Bone marrow (tissue), 2 donors: ENCODE measurements at regions not wholly inside any gene's neighbourhood (a gene's known extent, or its start where the extent isn't known, plus 50 kb on each side); places are given as distances from the start of the nearest gene placed in this dataset.
"Not testable (repeated sequence)": the region's sequence is repeated elsewhere in the genome, so short reads cannot be mapped to it uniquely, and the experiment has no call there.

Experiments
- DNase-seq, 2 donors: peaks; one replicate each; lab custom pipeline; 2025; lab: John Stamatoyannopoulos, UW

DNA sequence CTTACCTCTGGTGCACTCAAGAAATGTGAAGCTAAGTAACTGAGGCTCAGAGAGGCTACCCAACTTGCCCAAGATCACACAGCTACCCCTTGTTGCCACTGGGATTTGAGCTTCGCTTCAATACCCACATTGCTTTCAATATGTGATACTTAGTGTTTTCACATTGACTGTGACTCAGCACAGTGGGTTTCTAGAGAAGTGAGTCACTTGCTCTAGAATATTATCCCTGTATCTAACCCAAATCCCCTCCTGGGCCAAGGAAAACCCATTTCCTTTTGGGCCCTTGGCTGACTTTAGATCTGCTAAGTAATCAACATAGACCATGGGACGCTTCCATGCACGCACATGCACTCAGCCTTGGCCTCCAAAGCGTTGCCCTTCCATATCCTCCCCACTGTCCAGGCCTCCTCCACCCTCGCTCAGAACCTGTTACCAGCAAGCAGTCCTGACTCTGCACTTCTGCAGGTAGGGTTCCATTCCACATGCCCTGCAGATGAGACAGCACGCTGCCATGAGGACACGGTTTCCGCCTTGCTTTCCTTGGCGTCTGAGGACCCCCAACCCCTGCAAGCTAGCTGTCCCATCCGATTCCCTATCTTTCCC, 87.7 kb upstream of the CHST15 start:
- DNase-seq, result no peak

- no peak for DNase-seq
Measured at GRCh38 chr10:124180044-124180745, 86.8 kb upstream of the CHST15 start.

DNA sequence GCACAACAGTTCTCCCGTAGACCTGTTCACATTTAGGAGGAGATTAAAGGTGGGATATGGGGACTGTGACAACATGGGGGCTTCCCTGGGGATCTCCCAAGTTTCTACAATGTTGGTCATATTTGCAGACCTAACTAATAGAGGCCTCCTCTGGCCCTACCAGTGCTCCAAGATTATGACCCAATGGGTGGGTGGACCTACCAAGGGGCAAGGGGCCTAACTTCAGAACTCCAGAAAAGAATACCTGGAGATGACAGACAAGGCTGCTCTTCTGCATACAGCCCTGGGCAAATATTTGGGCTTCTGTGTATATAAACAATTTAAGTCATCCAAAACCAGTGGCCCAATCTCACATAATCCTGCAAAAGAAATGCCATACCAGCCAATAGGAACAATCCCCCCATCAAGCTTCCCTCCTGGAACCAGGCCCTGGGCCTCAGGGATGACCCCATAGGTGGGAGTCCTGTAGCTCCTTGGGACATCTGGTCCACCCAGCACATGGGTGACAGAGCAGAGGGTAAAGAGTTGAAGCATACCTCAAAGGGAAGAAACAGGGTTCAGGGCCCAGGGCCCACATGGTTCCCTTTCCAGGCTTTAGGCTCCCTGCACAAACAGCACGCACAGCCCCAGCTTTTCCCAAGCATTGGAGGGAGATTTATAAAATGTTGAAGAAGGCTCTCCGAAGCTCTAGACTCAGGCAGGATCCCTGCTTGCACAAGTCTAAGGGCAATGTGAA, 86.1 kb upstream of the CHST15 start:
- DNase-seq, result no peak

DNA sequence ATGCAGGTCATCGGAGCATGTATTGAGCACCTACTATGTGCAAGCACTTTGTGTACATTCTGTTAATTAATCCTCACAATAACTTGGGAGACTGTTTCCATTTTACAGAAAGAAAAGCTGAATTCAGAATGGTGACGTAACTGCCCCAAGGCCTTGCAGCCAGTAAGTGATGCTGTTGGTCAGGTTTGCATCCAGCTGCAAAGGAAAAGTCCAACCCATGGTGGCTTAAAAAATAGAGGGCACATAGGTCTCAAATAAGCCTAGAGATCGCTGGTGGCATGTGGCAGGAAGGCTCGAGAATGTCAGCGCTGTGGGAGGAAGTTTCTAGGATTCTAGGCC, 83.8 kb upstream of the CHST15 start:
- DNase-seq, result no peak

GRCh38 chr10:124176349-124177179, 83.2 kb upstream of the CHST15 start:
- DNase-seq, result no peak

DNA sequence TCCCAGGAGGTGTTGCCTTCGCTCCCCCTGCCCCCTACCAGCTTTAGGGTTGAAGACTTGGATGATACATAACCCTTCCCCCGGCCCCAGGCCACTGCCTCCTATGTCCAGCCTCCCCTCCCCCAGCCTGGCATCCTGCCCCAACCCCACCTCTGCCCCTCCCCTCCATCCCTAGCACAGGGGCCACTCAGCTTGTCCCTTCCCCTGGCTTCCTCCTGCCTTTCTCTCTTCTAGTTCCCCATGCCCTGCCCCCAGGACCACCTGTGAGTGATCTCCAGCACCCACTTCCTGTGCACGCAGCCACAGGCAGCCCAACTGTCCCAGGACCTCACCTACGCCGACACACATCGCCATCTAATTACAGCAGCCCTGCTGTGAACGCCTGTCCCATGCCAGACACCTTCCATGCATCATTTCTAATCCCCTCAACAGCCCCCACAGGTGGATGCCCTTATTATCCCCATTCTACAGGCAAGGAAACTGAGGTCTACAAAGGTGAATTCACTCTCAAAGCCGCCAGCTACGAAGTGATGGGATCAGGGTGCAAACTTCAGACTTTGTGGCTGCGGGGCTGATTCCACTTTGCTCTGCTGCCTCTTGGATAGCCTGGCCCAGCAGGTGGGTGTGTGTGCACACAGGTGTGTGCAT, 82.4 kb upstream of the CHST15 start:
- no peak for DNase-seq

DNA sequence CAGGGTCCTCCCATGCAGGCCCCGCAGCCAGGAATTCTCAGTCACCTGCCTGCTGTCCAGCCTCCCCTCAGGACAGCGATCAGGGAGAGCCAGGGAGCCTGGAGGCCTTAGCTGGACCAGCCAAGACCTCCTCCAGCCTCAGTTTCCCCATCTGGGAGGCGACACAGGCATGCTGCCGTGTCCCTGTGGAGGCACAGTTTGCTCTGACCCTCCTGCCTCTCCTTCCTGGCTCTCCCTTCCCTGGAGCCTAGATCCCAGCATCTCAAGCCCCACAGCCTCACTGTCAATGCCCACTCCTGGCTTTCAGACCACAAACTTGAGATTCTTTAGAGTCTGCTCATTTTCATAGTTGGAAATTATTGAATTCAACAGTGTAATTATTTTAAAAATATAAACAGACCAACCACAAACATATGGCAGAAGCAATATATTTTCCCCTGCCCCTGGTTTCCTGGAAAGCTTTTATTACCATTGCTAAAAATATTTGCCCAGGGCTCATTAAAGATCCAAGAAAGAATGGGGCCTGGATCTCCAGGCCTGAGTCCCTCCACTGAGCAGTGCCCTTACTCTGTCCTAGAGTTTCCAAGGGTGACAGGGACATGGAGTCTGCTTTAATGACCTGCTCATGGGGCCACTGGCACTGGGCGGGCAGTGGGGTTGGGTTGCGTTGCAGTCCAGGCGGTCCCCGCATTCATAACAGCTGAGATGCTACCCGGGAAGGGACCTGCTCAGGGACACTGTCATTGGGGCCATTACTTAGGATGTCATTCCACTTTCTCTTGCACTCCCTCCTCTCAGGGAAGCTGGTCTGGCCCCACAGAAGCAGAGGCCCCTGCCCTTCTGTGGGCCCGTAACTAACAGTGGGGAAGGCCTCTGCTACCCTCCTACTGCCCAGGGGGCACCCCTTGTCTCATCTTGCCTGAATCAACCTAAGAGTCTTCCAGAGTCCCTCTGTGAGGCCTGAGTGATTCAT, 81.6 kb upstream of the CHST15 start:
- no peak for DNase-seq

- DNase-seq, result no peak
Measured at GRCh38 chr10:124174071-124174566, 80.7 kb upstream of the CHST15 start.

- no peak for DNase-seq
Measured at GRCh38 chr10:124173298-124173900, 80.0 kb upstream of the CHST15 start.

- no peak for DNase-seq
Measured at GRCh38 chr10:124172181-124172916, 79.0 kb upstream of the CHST15 start.

DNA sequence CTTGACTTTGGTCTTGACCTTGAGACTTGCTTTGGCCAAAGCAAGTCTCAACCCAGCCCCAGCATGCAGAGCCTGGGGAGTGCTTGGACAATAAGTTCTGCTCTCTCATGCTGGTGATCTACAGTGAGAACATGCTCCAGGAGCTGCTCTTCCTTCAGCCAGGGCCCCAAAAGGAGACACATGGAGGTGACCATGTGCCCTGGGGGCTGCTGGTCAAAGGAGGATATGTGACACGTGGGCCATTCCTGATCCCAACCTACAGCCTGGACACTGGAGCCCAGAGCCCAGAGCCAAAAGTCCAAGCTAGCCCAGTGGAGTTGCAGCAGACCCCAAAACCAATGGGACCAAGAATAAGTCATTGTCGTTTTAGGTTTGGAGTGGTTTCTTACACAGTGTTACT, 78.2 kb upstream of the CHST15 start:
- DNase-seq, result no peak

- DNase-seq, result no peak
Measured at GRCh38 chr10:124170631-124171030, 77.2 kb upstream of the CHST15 start.

GRCh38 chr10:124168991-124169802, 75.8 kb upstream of the CHST15 start:
- no peak for DNase-seq

DNA sequence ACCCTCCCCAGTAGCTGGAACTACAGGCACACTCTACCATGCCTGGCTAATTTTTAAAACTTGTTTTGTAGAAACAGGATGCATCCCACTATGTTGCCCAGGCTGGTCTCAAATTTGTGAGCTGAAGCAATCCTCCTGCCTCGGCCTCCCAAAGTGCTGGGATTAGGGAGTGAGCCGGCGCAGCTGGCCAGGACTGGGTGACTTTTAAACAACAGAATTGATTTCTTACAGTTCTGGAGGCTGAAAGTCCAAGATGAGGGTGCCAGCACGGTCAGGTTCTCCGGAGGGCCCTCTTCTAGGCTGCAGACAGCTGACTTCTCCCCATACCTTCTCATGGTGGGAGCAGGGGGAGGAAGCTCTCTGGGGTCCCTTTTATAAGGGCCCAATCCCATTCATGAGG, 75.2 kb upstream of the CHST15 start:
- no peak for DNase-seq

GRCh38 chr10:124167925-124168324, 74.5 kb upstream of the CHST15 start:
- not testable (repeated sequence) for DNase-seq

DNA sequence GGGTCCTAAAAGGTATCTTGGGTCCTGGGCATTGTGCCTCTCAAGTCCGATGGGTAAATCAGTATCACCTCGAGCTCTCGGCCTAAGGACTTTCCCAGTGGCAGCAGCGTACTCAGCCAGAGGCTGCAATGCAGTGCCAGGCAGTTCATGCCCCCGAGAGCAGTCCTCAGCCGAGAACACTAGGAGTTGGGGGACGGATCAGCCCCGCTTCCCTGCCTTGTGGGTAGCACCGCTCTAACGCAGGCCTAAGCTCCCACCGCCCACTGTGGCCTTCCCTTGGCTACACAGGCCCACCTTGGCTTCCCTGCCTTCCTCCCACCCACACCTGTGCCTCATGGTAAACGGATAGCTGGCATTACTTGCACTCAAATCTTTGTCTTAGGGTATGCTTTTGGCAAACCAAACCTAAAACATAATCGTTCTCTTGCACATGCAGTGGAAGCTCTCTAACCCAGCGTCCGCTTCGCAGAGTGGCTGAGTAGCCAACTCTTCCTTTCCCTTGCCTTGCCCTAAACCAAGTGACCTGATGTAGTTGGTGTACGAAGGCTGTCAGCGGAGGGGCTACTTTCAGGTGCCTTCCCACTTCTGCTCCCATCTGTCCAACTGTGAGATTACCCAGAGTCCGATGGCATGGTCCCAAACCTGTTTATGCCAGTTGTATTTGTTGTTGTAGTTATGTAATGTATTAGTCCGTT, 73.2 kb upstream of the CHST15 start:
- no peak for DNase-seq

GRCh38 chr10:124165827-124166226, 72.4 kb upstream of the CHST15 start:
- no peak for DNase-seq

DNA sequence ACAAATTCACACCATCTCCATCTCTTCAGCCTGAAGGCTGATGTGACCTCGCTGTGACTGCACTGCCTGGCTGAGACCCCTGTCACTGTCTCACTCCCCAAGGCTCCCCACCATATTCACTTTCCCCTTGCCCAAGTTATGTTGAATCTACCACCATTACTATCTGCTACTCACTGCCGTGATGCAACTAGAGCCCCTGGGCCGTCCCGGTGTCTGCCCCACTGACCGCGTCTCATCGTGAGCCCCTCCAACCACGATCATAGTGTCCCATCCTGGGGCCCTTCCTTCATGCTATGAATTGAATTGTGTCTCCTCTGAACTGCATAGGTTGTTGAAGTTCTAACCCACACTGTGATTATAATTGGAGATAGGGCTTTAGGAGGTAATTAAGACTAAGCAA, 71.9 kb upstream of the CHST15 start:
- no peak for DNase-seq
